ENCODE measurements at regions not wholly inside any gene's neighbourhood (a gene's known extent, or its start where the extent isn't known, plus 50 kb on each side); places are given as distances from the start of the nearest gene placed in this dataset.

DNA sequence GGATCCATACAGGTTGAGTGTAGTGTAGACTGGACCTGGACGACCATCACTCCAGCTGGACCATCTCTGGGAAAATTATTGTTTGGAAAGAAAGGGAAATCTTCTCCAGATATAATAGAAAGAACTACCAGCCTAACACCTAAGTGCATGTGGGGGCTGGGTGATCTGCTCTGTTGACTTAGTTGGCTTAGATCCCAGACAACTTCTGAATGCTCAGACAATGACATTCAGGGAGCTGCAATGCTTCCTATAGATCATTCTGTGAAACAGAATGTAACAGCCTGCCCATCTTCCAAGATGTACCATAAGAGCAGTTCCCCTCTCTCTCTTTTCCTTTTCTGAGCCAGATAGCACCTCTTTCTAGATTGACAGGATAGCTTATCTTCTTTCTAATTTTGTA lies 572.8 kb upstream of the STXBP6 start:
- no peak for DNase-seq (ENCODE audit: low spot score)
- TF ChIP-seq, protein P1, sequence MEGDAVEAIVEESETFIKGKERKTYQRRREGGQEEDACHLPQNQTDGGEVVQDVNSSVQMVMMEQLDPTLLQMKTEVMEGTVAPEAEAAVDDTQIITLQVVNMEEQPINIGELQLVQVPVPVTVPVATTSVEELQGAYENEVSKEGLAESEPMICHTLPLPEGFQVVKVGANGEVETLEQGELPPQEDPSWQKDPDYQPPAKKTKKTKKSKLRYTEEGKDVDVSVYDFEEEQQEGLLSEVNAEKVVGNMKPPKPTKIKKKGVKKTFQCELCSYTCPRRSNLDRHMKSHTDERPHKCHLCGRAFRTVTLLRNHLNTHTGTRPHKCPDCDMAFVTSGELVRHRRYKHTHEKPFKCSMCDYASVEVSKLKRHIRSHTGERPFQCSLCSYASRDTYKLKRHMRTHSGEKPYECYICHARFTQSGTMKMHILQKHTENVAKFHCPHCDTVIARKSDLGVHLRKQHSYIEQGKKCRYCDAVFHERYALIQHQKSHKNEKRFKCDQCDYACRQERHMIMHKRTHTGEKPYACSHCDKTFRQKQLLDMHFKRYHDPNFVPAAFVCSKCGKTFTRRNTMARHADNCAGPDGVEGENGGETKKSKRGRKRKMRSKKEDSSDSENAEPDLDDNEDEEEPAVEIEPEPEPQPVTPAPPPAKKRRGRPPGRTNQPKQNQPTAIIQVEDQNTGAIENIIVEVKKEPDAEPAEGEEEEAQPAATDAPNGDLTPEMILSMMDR (conservative IDR thresholded peaks at IDR 0.05; ENCODE audit: low read depth): no peak
- CTCF ChIA-PET: no interaction called here
- H3K27ac ChIP-seq: no peak overlapping the region
- POLR2A ChIA-PET (ENCODE audit: low non-redundant PET): no interaction called here

DNA sequence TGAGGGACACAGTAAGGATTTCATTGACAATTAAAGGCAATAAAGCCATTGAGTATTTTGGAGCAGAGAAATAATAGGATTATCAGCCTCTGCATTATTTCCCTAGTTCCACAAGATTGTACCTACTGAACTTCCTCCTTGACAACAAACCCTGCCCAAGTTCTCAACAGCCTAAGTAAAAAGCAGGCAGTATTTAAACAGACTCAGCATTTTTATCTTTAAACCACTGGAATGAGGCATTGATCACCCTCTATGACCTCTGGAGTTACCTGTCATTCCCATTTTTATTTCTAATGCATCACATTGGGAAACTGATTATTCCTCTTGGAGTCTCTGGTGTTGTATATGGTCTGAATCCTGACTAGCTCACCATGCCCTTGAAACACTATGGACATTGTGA lies 570.6 kb upstream of the STXBP6 start:
- TF ChIP-seq, protein P1 (conservative IDR thresholded peaks at IDR 0.05; ENCODE audit: low read depth): no peak
- CTCF ChIA-PET: no interaction called here
- POLR2A ChIA-PET (ENCODE audit: low non-redundant PET): no interaction called here
- no peak overlapping the region for H3K27ac ChIP-seq
- no peak for DNase-seq (ENCODE audit: low spot score)

DNA sequence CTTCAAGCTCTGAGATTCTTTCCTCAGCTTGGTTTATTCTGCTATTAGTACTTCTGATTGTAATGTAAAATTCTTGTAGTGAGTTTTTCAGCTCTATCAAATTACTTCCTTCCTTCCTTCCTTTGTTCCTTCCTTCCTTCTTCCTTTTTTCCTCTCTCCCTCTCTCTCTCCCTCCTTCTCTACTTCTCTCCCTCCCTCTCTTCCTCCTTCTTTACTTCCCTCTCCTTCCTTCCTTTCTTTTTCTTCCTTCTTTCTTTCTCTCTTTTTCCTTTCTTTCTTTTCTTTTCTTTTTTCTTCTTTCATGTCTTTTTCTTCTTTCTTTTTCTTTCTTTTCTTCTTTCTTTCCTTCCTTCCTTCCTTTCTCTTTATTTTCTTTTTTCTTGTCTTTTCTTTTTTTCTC lies 565.2 kb upstream of the STXBP6 start:
- POLR2A ChIA-PET (ENCODE audit: low non-redundant PET): no interaction called here

DNA sequence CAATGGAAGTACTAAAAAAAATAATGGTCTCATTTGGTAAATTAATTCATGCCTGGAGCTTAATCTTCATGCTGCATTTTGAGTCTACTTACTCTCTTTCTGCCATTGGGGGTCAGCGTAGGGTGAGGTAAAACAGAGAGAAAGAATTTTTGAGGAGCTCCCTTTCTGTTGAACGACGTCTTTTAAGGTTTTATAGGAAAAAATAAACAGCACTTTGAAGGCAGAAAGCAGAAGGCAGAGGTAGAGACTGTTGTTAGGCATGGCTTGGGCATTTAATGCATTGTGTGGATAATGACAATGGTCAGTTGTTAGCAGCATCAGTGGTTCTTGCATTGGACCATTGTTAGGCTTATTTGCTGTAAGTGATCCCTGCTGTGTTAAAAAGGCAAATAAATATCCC lies 557.2 kb upstream of the STXBP6 start:
- ChIA-PET CTCF (interaction anchor here (0.8 kb wide), 1 partner anchor 26 kb away, joined by 4 read pairs; no protein-coding TSS in a partner anchor), POLR2A (ENCODE audit: low non-redundant PET) (no interaction called here)
- no peak overlapping the region for H3K27ac ChIP-seq
- TF ChIP-seq, protein P1 (conservative IDR thresholded peaks at IDR 0.05; ENCODE audit: low read depth): no peak
- no peak for DNase-seq (ENCODE audit: low spot score)

More for the DNA sequence above, 565.2 kb upstream of the STXBP6 start:
- no peak overlapping the region for H3K27ac ChIP-seq
- CTCF ChIA-PET: no interaction called here
- TF ChIP-seq, protein P1 (conservative IDR thresholded peaks at IDR 0.05; ENCODE audit: low read depth): no peak
- DNase-seq (ENCODE audit: low spot score): no peak

DNA sequence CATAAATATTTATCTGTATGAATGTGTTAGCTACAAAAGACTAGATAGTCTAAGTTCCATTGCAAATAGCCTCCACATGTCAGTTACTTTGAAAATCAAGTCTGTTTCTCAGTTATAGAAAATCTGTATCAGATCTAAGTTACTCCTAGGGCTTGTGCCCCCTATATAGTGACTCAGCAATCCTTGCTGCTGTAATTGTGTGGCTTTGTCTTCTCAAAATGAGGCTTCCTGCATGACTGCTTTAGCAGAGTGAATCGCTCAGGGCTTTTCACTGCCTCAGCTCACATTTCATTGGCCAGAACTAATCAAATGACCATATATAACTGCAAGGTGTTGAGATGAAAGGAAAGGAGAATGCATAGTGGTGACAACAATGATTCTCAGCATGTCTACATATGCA lies 552.2 kb upstream of the STXBP6 start:
- ChIA-PET CTCF (interaction anchor here (0.6 kb wide), 1 partner anchor 1212 kb away, joined by 4 read pairs; no protein-coding TSS in a partner anchor), POLR2A (ENCODE audit: low non-redundant PET) (no interaction called here)
- no peak for DNase-seq (ENCODE audit: low spot score)
- TF ChIP-seq, protein P1 (conservative IDR thresholded peaks at IDR 0.05; ENCODE audit: low read depth): no peak
- H3K27ac ChIP-seq: no peak overlapping the region

DNA sequence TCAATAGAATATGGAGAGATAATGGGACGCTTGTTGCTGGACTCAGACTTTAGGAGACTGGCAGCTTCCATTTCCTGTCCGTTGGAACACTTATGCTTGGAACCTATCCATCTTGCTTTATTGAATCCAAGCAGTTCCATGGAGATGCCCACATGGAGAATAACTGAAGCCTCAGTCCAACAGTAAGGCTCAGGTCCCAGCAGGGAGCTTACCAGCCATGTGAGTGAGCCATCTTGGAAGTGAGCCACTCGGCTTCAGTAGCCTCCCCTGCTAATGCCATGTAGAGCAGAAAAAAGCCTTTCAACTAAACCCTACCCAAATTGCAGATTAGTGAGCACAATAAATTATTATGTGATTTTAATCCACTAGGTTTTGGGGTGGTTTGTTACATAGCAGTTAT lies 538.8 kb upstream of the STXBP6 start:
- ChIA-PET CTCF (no interaction called here), POLR2A (ENCODE audit: low non-redundant PET) (no interaction called here)
- TF ChIP-seq, protein P1 (conservative IDR thresholded peaks at IDR 0.05; ENCODE audit: low read depth): no peak
- no peak for DNase-seq (ENCODE audit: low spot score)
- H3K27ac ChIP-seq: no peak overlapping the region
